ENCODE measurements at regions not wholly inside any gene's neighbourhood (a gene's known extent, or its start where the extent isn't known, plus 50 kb on each side); places are given as distances from the start of the nearest gene placed in this dataset.

- no peak overlapping the region for H3K4me3 ChIP-seq (ENCODE audit: low read depth, low read length)
- TF ChIP-seq CTCF (IDR thresholded peaks at IDR 0.05; ENCODE audit: control insufficient read depth, extremely low read depth, insufficient read depth) = no peak
- DNase-seq (ENCODE audit: low read depth) = no peak
Measured at GRCh38 chr6:150536835-150537234, 62.9 kb upstream of the PLEKHG1 start.

- no peak overlapping the region for H3K4me3 ChIP-seq (ENCODE audit: low read depth, low read length)
- DNase-seq (ENCODE audit: low read depth) = no peak
- TF ChIP-seq CTCF (IDR thresholded peaks at IDR 0.05; ENCODE audit: control insufficient read depth, extremely low read depth, insufficient read depth) = no peak
Measured at GRCh38 chr6:150537491-150537890, 62.2 kb upstream of the PLEKHG1 start.

- no peak overlapping the region for H3K4me3 ChIP-seq (ENCODE audit: low read depth, low read length)
- TF ChIP-seq CTCF (IDR thresholded peaks at IDR 0.05; ENCODE audit: control insufficient read depth, extremely low read depth, insufficient read depth) = no peak
- DNase-seq (ENCODE audit: low read depth) = no peak
Measured at GRCh38 chr6:150537893-150538292, 61.8 kb upstream of the PLEKHG1 start.

GRCh38 chr6:150539111-150539510 lies 60.6 kb upstream of the PLEKHG1 start:
- no peak for TF ChIP-seq CTCF (IDR thresholded peaks at IDR 0.05; ENCODE audit: control insufficient read depth, extremely low read depth, insufficient read depth)
- DNase-seq (ENCODE audit: low read depth) = no peak
- H3K4me3 ChIP-seq (ENCODE audit: low read depth, low read length) = no peak overlapping the region

GRCh38 chr6:150539568-150539967 lies 60.1 kb upstream of the PLEKHG1 start:
- no peak for DNase-seq (ENCODE audit: low read depth)
- no peak overlapping the region for H3K4me3 ChIP-seq (ENCODE audit: low read depth, low read length)

GRCh38 chr6:150541576-150541975 lies 58.1 kb upstream of the PLEKHG1 start:
- H3K4me3 ChIP-seq (ENCODE audit: low read depth, low read length) = no peak overlapping the region
- TF ChIP-seq CTCF (IDR thresholded peaks at IDR 0.05; ENCODE audit: control insufficient read depth, extremely low read depth, insufficient read depth) = no peak
- no peak for DNase-seq (ENCODE audit: low read depth)

More at GRCh38 chr6:150539568-150539967, 60.1 kb upstream of the PLEKHG1 start:
- TF ChIP-seq CTCF (IDR thresholded peaks at IDR 0.05; ENCODE audit: control insufficient read depth, extremely low read depth, insufficient read depth) = no peak

- H3K4me3 ChIP-seq (ENCODE audit: low read depth, low read length) = no peak overlapping the region
- no peak for TF ChIP-seq CTCF (IDR thresholded peaks at IDR 0.05; ENCODE audit: control insufficient read depth, extremely low read depth, insufficient read depth)
- no peak for DNase-seq (ENCODE audit: low read depth)
Measured at GRCh38 chr6:150543178-150543577, 56.5 kb upstream of the PLEKHG1 start.

All from LNCaP clone FGC (cell line).